ENCODE measurements at regions not wholly inside any gene's neighbourhood (a gene's known extent, or its start where the extent isn't known, plus 50 kb on each side); places are given as distances from the start of the nearest gene placed in this dataset.

GRCh38 chr5:28065656-28066055, 1027.3 kb upstream of the CDH9 start:
- no peak for TF ChIP-seq CTCF (IDR thresholded peaks at IDR 0.05; ENCODE audit: low read depth, low read length, poor library complexity, severe bottlenecking)
- no peak for TF ChIP-seq EZH2phosphoT487 (IDR thresholded peaks at IDR 0.05; ENCODE audit: borderline replicate concordance, low read length)
